Body of pancreas (tissue), 4 donors: ENCODE measurements at regions not wholly inside any gene's neighbourhood (a gene's known extent, or its start where the extent isn't known, plus 50 kb on each side); places are given as distances from the start of the nearest gene placed in this dataset.

Experiments used
- ATAC-seq: fragments of 150-250 bp; one replicate; pipeline ENCODE4 v1.9.1; 2016
- DNase-seq, 4 donors: peaks; one replicate each; pipeline ENCODE4 v3.0.0-alpha.2; 2019
- H3K27ac ChIP-seq, 4 donors: fragments of 200-600 bp; sonication (generic); 1 replicate in 3 of 4; 2 replicates in 1 of 4; pipeline versions ENCODE4 v1.5.1 to v1.6.1; 2016 to 2019; ENCODE audit warnings: mild to moderate bottlenecking in 1 of 4, mixed read lengths in 1 of 4, moderate library complexity in 1 of 4
- H3K27me3 ChIP-seq, 2 donors: fragments of 200-600 bp; sonication (generic); one replicate each; pipeline ENCODE4 v1.6.0; 2016; ENCODE audit warnings: mild to moderate bottlenecking in 1 of 2
- H3K36me3 ChIP-seq, 2 donors: fragments of 200-600 bp; sonication (generic); replicated peaks in 1 of 2; 2 replicates each; pipeline ENCODE4 v1.5.1; 2016; ENCODE audit warnings: low read depth in 2 of 2; ENCODE audit not compliant: insufficient read depth in 1 of 2
- H3K4me1 ChIP-seq: fragments of 200-600 bp; sonication (generic); one replicate; pipeline ENCODE4 v1.6.0; 2016
- H3K4me3 ChIP-seq, 2 donors: fragments of 200-600 bp; sonication (generic); 1 replicate in 1 of 2; 2 replicates in 1 of 2; pipeline ENCODE4 v1.5.1; 2016 to 2019
- H3K9me3 ChIP-seq, 3 donors: fragments of 200-600 bp; sonication (generic); 1 replicate in 2 of 3; 2 replicates in 1 of 3; pipeline ENCODE4 v1.5.1; 2016
- CTCF ChIP-seq, 7 experiments: fragments of 450-650 bp in 4 of 7; fragments of 200-600 bp in 3 of 7; sonication (generic) in 3 of 7; IDR thresholded peaks; one replicate each; pipeline ENCODE4 v1.5.1; 2016 to 2019; ENCODE audit warnings: antibody characterized with exemption in 7 of 7
- POLR2A ChIP-seq, 3 donors: fragments of 450-650 bp; IDR thresholded peaks; one replicate each; pipeline ENCODE4 v1.6.1; 2016; ENCODE audit warnings: antibody characterized with exemption in 3 of 3, mild to moderate bottlenecking in 2 of 3
- WGBS, 2 donors: methylation state at CpG; one replicate each; pipeline ENCODE4 v1.1.5; 2017; 5-methylcytosine and 5-hydroxymethylcytosine counted together
- intact Hi-C: fragments of 100-400 bp; cut with DNase I; formaldehyde crosslinking; loops from one replicate; pipeline ENCODE4 v1.15.1; 2023

GRCh38 chr3:150170852-150171520, 200.3 kb upstream of the PFN2 start:
- H3K4me3 ChIP-seq: no peak overlapping the region
- H3K36me3 ChIP-seq: no peaks in the 10 kb centered on the region
- peaks cover 13% of the 10 kb centered on the region for H3K4me1 ChIP-seq
- H3K9me3 ChIP-seq: no peaks in the 10 kb centered on the region
- no peaks in the 10 kb centered on the region for H3K27me3 ChIP-seq
- TF ChIP-seq POLR2A (IDR thresholded peaks at IDR 0.05): no peak
- no peak for TF ChIP-seq CTCF (IDR thresholded peaks at IDR 0.05)
- no peak for DNase-seq
- intact Hi-C loops: no loop called here
- 67 to 86% methylated on average over 6 of the region's 6 CpGs for WGBS, 2 donors
- no peak overlapping the region for H3K27ac ChIP-seq
- ATAC-seq: no peak

- 62 to 76% methylated on average over 5 of the region's 5 CpGs for WGBS, 2 donors
- Histone ChIP-seq H3K9me3 (no peaks in the 10 kb centered on the region), H3K27me3 (no peaks in the 10 kb centered on the region), H3K27ac (peak overlapping the region in 3 of 4 donors; percentile 4 to 55 (median 26)), H3K36me3 (no peaks in the 10 kb centered on the region), H3K4me1 (peaks cover 13% of the 10 kb centered on the region), H3K4me3 (no peak overlapping the region)
- intact Hi-C loops: no loop called here
- DNase-seq: no peak
- no peak for TF ChIP-seq CTCF (IDR thresholded peaks at IDR 0.05)
- no peak for TF ChIP-seq POLR2A (IDR thresholded peaks at IDR 0.05)
- ATAC-seq: no peak
These were observed 198.7 kb upstream of the PFN2 start for GRCh38 chr3:150169330-150169940.

- TF ChIP-seq CTCF (IDR thresholded peaks at IDR 0.05) (no peak), POLR2A (IDR thresholded peaks at IDR 0.05) (no peak)
- Histone ChIP-seq H3K36me3 (no peaks in the 10 kb centered on the region), H3K4me3 (no peak overlapping the region), H3K27me3 (no peaks in the 10 kb centered on the region), H3K4me1 (peaks cover 13% of the 10 kb centered on the region), H3K9me3 (no peaks in the 10 kb centered on the region), H3K27ac (peak overlapping the region in 3 of 4 donors; percentile 4 to 55 (median 26))
- DNase-seq (peak; percentile 58 to 68 (median 63)), ATAC-seq (peak; percentile 83)
- 12 to 20% methylated on average over 2 of the region's 2 CpGs for WGBS, 2 donors
- intact Hi-C loops: no loop called here
These were observed 198.0 kb upstream of the PFN2 start for GRCh38 chr3:150168698-150169097.

- Histone ChIP-seq H3K27me3 (no peaks in the 10 kb centered on the region), H3K27ac (no peak overlapping the region), H3K4me1 (peaks cover 13% of the 10 kb centered on the region), H3K4me3 (no peak overlapping the region), H3K36me3 (no peaks in the 10 kb centered on the region), H3K9me3 (no peaks in the 10 kb centered on the region)
- DNase-seq: no peak
- no peak for TF ChIP-seq POLR2A (IDR thresholded peaks at IDR 0.05)
- TF ChIP-seq CTCF (IDR thresholded peaks at IDR 0.05): no peak
- intact Hi-C loops: no loop called here
- ATAC-seq: no peak
These were observed 194.8 kb upstream of the PFN2 start for GRCh38 chr3:150165396-150166094.
